ENCODE measurements at regions not wholly inside any gene's neighbourhood (a gene's known extent, or its start where the extent isn't known, plus 50 kb on each side); places are given as distances from the start of the nearest gene placed in this dataset.

DNA sequence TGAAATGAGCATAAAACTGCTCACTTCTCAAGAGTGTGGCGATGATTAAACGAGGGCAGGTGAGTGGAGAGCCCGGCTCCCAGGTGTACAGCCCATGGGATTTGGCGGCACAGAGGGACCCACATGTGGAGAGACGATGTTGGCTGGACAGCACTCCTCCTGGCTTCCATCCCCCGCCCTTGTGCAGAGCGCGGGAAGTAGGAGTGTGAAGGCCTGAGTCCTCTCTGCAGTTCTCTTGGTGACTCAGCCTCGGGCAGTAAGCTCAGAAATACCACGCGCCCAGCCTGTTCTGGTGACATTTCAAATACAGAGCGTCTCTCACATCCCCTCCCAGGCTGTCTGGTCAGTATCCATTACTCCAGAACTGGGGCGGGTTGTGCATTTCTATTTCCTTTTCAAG lies 94.2 kb upstream of the SRSF6 start:
- TF ChIP-seq, protein P1, sequence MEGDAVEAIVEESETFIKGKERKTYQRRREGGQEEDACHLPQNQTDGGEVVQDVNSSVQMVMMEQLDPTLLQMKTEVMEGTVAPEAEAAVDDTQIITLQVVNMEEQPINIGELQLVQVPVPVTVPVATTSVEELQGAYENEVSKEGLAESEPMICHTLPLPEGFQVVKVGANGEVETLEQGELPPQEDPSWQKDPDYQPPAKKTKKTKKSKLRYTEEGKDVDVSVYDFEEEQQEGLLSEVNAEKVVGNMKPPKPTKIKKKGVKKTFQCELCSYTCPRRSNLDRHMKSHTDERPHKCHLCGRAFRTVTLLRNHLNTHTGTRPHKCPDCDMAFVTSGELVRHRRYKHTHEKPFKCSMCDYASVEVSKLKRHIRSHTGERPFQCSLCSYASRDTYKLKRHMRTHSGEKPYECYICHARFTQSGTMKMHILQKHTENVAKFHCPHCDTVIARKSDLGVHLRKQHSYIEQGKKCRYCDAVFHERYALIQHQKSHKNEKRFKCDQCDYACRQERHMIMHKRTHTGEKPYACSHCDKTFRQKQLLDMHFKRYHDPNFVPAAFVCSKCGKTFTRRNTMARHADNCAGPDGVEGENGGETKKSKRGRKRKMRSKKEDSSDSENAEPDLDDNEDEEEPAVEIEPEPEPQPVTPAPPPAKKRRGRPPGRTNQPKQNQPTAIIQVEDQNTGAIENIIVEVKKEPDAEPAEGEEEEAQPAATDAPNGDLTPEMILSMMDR (IDR thresholded peaks at IDR 0.05), result no peak
- Histone ChIP-seq H3K4me3 (no peak overlapping the region), H3K27ac (no peak overlapping the region), H3K36me3 (no peaks in the 10 kb centered on the region), H3K27me3 (peaks cover 0 to 15% of the 10 kb centered on the region in 2 donors), H3K4me1 (no peaks in the 10 kb centered on the region), H3K9me3 (no peaks in the 10 kb centered on the region)
- intact Hi-C loops (cut with DNase I; ENCODE audit: low total_unique reads), result no loop called here
- no peak for DNase-seq

DNA sequence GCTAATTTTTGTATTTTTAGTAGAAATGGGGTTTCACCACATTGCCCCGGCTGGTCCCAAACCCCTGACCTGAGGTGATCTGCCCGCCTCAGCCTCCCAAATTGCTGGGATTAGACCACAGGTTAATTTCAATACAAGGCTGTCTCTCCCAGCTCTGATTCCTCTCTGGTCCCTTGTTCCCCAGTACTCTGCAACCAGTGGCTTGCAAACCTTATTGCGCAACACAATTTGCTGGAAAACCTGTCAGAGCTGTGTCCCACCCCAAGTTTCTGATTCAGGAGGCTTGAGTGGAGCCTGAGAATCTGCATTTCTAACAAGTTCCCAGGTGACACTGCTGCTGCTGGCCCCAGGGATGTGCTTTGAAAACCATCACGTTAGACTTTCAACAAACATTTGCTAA lies 96.2 kb upstream of the SRSF6 start:
- DNase-seq, result no peak
- intact Hi-C loops (cut with DNase I; ENCODE audit: low total_unique reads), result no loop called here
- Histone ChIP-seq H3K4me3 (no peak overlapping the region), H3K4me1 (no peaks in the 10 kb centered on the region), H3K36me3 (no peaks in the 10 kb centered on the region), H3K9me3 (no peaks in the 10 kb centered on the region), H3K27me3 (peaks cover 0 to 15% of the 10 kb centered on the region in 2 donors), H3K27ac (no peak overlapping the region)
- TF ChIP-seq, protein P1 (IDR thresholded peaks at IDR 0.05), result no peak

DNA sequence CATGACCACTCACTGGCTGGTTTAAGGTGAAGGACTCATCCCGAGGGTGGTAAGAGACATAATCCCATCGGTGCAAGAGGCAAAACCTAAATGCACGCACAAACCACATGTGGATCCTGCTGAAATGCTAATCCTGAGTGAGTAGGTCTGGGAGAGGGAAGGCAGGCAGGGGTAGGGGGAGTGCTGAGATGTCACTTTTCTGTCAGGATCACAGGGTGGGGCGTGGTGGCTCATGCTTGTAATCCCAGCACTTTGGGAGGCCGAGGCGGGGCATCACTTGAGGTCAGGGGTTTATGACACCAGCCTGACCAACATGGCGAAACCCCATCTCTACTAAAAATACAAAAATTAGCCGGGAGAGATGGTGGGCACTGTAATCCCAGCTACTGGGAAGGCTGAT lies 97.7 kb upstream of the SRSF6 start:
- H3K4me3 ChIP-seq, result no peak overlapping the region
- H3K4me1 ChIP-seq, result no peaks in the 10 kb centered on the region
- no peak overlapping the region for H3K27ac ChIP-seq
- TF ChIP-seq, protein P1 (IDR thresholded peaks at IDR 0.05), result no peak
- no peak for DNase-seq
- no peaks in the 10 kb centered on the region for H3K36me3 ChIP-seq
- intact Hi-C loops (cut with DNase I; ENCODE audit: low total_unique reads), result no loop called here
- H3K9me3 ChIP-seq, result no peaks in the 10 kb centered on the region
- peaks cover 0 to 7% of the 10 kb centered on the region in 2 donors for H3K27me3 ChIP-seq

DNA sequence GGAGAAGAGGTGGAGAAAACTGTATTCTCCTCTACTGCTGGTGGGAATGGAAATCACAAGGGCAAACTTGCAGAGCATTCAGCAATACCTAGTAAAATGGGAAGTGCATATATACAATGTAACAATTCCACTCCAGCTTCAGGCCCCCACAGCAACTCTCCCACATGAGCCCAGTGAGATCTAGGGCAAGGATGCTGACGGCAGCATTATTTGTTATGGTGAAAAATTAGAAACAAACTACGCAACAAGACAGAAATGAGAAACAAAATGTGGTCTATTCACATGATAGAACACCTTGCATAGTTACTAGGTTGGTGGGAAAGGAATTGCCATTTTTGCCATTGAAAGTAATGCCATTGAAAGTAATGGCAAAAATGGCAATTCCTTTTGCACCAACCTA lies 98.9 kb upstream of the SRSF6 start:
- Histone ChIP-seq H3K36me3 (no peaks in the 10 kb centered on the region), H3K27ac (no peak overlapping the region), H3K9me3 (no peaks in the 10 kb centered on the region), H3K27me3 (peaks cover 0 to 2% of the 10 kb centered on the region in 2 donors), H3K4me1 (no peaks in the 10 kb centered on the region), H3K4me3 (no peak overlapping the region)
- no peak for DNase-seq
- TF ChIP-seq, protein P1 (IDR thresholded peaks at IDR 0.05), result no peak
- intact Hi-C loops (cut with DNase I; ENCODE audit: low total_unique reads), result no loop called here

DNA sequence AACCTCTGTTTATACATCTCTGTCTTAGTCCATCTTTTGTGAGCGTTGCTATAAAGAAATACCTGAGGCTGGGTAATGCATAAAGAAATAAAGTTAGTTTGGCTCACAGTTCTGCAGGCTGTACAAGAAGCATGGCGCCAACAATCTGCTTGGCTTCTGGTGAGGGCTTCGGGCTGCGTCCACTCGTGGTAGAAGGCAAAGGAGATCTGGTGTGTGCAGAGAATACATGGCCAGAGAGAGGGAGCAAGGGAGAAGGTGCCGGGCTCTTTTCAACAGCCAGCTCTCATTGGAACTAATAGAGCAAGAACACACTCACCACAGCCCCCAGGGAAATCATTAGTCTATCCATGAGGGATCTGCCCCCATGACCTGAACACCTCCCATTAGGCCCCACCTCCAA lies 100.3 kb upstream of the SRSF6 start:
- intact Hi-C loops (cut with DNase I; ENCODE audit: low total_unique reads), result no loop called here
- peaks cover 0 to 2% of the 10 kb centered on the region in 2 donors for H3K27me3 ChIP-seq
- no peak overlapping the region for H3K27ac ChIP-seq
- TF ChIP-seq, protein P1 (IDR thresholded peaks at IDR 0.05), result no peak
- no peak for DNase-seq
- no peaks in the 10 kb centered on the region for H3K4me1 ChIP-seq
- no peak overlapping the region for H3K4me3 ChIP-seq
- H3K9me3 ChIP-seq, result no peaks in the 10 kb centered on the region
- no peaks in the 10 kb centered on the region for H3K36me3 ChIP-seq

DNA sequence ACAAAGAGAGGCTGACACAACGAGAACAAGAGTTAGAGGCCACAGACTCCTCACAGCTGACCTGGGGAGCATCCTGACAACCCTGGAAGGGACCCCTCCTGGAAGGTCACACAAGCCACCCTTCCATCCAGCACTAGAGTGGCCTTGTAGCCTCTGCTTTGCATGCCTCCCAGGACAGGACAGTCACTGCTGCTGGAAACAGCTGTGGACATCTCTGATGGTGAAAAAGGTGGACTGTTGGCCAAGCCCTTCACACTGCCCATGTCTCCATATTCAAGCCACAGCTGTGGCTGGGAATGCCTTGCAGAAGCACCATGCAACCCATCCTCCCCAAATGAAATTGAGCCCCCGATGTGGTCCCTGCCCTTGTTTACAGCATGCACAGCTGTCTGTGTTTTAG lies 102.1 kb upstream of the SRSF6 start:
- no peak overlapping the region for H3K27ac ChIP-seq
- H3K36me3 ChIP-seq, result no peaks in the 10 kb centered on the region
- no peak for DNase-seq
- no peaks in the 10 kb centered on the region for H3K4me1 ChIP-seq
- H3K4me3 ChIP-seq, result no peak overlapping the region
- no peaks in the 10 kb centered on the region for H3K9me3 ChIP-seq
- intact Hi-C loops (cut with DNase I; ENCODE audit: low total_unique reads), result no loop called here
- no peaks in the 10 kb centered on the region for H3K27me3 ChIP-seq
- TF ChIP-seq, protein P1 (IDR thresholded peaks at IDR 0.05), result no peak
